CD4-positive, alpha-beta T cell treated with Interleukin-12 subunit alpha and Interleukin-12 subunit beta, for 1 hour (primary cell): ENCODE measurements at regions not wholly inside any gene's neighbourhood (a gene's known extent, or its start where the extent isn't known, plus 50 kb on each side); places are given as distances from the start of the nearest gene placed in this dataset.
"Not testable (repeated sequence)": the region's sequence is repeated elsewhere in the genome, so short reads cannot be mapped to it uniquely, and the experiment has no call there.

ENCODE experiments used
- DNase-seq: peaks from one replicate; pipeline ENCODE4 v3.0.0-alpha.2; 2020

DNA sequence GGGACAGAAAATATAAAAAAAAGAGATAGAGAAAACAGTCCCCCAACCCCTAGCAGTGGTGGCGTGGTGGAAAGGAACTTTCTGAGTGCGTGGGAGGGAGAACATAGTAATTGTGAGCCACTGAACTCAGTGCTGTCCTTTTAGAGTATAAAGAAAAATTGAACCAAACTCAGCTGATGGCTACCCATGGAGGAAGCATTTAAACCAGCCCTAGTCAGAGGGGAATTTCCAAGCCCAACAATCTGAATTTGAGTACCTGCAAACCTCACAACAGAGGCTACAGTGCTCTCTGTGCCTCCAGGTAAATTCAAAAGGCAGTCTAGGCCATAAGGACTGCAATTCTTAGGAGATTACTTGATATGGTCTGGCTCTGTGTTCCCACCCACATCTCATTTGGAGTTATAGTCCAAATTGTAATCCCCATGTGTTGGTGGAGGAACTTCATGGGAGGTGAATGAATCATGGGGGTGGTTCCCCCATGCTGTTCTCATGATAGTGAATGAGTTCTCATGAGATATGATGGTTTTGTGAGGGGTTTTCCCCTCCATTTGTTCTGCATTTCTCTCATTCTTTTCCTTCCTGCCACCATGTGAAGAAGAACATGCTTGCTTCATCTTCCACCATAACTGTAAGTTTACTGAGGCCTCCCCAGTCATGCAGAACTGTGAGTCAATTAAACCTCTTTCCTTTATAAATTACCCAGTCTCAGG is 687.8 kb downstream of the FAM181B start:
- DNase-seq = no peak

- no peak for DNase-seq
Measured at GRCh38 chr11:82043316-82043715, 690.3 kb downstream of the FAM181B start.

- DNase-seq = no peak
Measured at GRCh38 chr11:82041764-82042163, 691.9 kb downstream of the FAM181B start.

DNA sequence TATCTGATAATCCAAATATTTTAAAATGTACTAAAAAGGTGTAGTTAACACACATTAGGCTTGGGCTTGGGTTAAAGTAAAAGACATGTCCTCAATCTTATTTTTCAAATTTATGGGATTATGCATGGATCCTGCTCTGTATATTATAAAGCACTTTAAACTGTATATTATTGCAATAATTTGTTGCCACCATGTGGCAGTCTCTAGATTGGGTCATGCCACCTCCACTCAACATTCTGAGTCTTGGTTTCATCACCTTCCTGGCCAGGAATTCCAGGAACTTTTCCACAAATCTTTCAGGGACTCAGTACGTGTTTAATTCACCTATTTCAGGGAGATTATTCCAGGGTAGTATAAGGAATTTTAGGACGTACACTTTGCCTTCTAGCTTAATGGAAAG is 695.5 kb downstream of the FAM181B start:
- no peak for DNase-seq

DNA sequence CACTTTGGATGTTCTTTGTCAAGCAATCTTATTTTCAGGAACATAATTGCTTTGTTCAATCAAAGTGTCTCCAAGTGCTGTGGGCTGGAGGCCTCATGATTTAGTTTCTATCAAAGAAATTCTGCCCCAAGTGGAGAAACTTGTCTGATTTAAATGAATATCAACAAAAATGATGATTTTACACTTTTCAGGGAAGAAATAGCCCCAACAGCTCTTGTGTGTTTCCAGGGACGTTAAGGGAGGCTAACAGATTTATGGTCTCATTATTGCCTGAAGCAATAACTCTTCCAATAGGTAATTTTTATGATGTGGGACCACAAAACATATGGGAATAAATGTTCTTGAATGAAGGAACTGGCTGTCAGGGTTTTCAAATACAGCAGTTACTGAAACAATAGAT is 699.1 kb downstream of the FAM181B start:
- no peak for DNase-seq

- DNase-seq = not testable (repeated sequence)
Measured at GRCh38 chr11:82027335-82027734, 706.3 kb downstream of the FAM181B start.

DNA sequence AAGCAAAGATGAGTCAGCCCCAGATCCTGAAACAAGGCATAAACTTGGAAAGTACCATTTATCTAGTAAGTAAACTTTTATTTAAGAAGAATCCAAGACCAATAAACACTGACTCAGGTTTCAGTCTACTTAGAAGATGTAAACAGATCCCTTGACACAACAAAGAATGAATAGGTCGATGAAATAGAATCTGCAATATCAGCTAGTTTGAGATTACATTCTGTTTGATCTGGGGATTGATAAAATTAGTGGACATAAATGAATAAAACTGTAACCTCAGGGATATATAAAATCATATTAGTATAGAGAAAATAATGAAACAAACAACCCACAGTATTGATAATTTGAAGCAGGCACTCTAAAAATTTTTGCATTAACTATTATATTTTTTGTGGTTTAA is 708.9 kb downstream of the FAM181B start:
- no peak for DNase-seq

DNA sequence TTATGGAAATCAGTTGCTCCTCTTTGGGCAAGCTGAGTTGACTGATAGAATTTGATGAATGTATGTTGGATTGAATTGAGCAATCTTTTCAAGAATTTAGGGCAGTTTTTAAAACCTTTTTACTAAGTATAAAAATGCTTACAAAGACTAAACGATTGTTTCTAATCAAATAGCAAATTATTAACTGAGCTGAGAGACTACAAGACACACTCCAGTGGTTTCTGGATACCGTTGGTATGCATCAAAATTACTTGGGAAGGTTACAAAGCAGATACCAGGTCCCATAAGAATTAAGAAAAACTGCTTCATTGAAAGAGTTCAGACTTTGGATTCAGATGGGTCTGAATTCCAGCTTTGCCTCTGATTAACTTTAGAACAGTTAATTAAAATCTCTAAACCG is 721.4 kb downstream of the FAM181B start:
- DNase-seq = no peak

GRCh38 chr11:82009133-82009532 is 724.5 kb downstream of the FAM181B start:
- DNase-seq = no peak

GRCh38 chr11:82007521-82007920 is 726.1 kb downstream of the FAM181B start:
- no peak for DNase-seq

DNA sequence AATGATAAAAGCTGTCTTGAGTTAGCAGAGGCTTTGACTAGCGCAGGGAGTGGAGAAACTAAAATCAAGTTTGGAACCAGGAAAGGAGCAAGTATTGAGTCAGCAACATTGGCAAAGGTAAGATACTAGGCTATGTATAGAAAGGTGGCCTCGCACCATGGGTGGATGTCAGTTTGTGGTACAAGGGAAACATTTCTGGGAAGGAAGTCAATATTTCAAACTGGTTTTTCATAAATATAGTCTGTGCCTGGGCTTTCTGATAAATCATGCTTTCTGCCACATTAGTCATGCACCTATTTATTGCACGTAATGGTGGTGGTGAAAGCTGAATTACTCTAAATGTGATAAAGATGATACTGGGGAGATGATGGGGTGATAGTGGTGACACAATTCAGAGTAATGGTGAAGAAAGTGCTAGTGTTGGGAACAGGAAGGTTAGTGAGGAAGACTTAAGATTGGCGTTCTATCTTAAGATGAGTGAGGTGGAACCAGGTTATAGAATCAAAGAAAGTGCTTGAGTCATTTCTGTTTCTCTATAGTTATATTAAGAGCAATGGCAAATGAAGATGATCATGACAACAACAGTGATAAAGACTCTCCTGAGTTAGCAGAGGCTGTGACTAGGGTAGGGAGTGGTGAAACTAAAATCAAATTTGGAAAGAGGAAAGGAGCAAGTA is 729.0 kb downstream of the FAM181B start:
- DNase-seq = no peak

DNA sequence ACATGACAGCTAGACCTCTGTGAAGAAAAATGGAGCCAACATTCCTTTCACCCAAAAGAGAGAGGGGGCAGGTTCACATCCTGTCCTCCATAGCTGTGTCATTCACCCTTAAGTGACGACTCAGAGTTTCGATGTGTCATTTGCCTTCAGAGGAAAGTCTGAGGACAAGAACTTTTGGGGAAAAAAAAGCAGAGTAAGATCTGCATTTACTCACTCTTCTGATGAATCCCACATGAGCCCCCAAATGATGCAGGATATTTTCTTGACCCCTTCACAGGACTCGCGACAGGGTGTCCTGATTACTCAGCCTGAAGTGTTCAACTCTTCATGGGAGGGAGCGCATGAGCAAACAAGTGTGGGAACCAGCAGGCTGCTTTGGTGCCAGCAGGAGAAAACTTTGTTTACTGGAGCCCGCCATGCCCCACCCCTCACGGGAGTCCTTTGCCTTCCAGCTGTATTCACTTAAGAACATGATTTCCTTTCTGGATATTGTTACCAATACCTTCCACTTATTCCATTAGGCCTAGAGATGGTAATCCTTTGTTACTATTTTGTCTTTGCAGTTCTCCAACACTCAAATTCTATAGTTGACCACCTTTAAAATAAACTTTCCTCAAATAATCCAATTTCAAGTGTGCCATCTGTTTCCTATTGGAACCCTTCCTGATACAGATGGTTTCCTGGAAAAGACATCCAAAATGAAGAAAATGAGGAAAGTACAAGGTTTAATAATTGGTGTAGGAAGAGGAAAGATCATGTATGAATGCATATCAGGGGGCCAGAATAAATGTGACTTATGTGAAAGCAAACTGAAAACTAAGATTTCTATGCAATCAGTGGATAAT is 729.8 kb downstream of the FAM181B start:
- no peak for DNase-seq

- DNase-seq = no peak
Measured at GRCh38 chr11:82003024-82003423, 730.6 kb downstream of the FAM181B start.

GRCh38 chr11:81995889-81996288 is 737.8 kb downstream of the FAM181B start:
- no peak for DNase-seq

GRCh38 chr11:81993755-81994154 is 739.9 kb downstream of the FAM181B start:
- no peak for DNase-seq

DNA sequence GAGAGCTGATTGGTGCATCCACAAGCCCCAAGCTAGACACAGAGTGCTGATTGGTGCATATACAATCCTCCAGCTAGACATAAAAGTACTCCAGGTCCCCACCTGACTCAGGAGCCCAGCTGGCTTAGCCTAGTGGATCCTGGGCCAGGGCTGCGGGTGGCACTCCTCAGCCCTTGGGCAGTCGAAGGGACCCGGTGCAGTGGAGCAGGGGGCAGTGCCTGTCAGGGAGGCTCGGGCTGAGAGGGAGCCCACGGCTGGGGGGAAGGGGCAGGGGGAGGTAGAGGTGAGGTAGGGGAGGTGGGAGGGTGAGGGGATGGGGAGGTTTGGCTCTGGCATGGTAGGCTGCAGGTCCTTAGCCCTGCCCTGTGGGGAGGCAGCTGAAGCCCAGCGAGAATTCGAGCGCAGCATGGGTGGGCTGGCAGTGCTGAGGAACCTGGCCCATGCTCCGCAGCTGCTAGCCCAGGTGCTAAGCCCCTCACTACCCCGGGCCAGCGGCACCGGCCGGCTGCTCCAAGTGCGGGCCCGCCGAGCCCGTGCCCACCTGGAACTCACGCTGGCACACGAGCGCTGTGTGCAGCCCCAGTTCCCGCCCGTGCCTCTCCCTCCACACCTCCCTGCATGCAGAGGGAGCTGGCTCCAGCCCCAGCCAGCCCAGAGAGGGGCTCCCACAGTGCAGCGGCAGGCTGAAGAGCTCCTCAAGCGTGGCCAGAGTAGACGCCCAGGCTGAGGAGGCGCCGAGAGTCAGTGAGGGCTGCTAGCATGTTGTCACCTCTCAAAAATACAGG is 742.8 kb downstream of the FAM181B start:
- no peak for DNase-seq

DNA sequence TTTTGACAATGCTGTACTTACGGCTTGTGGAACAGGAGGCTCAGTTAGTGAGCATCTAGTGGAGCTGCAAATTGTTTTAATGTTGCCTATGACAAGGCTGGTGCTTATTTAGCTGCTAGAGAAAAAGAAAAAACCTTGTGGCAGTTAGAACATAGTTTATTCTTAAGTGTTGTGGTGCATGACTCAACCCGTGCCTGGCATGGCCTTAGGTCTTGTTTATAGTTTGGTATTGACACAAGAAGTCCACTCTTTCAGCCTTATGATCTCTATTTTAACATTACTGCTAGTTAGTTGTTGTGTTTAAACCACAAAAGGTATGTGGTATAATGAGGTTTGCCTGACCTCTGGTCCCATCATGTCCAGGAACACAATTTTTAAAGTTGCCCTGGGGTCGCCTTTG is 744.6 kb downstream of the FAM181B start:
- DNase-seq = no peak

DNA sequence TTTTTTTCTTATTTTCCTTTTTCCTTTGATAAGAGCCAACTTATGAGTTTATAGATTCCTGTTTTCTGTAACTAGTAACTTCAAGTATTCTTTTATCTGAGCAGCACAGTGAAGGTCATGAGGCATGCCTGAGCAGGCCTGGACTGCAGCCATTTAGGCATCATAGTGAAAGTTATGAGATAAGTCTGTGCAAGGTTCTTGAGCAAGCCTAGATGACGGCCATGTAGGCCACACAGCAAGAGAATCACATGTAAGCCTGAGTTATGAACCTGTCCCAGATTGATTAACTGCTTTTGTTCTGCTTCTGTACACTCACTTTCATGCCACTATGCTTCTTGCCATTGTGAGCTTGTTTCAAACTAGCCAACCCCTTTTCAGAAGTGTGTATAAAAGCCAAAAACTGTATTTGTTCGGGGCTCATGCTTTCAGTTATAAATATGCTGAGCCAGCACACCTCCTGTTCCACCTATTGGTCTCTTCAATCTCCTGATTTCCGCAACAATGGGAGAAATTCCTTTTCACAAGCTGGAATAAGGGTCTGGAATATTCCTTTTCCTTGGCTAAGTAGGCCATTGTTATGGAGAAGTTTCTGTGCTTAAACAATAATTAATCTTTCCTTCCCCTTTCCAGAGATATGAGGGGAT is 745.7 kb downstream of the FAM181B start:
- DNase-seq = no peak

- no peak for DNase-seq
Measured at GRCh38 chr11:81986556-81987161, 747.0 kb downstream of the FAM181B start.

GRCh38 chr11:81979448-81979847 is 754.2 kb downstream of the FAM181B start:
- no peak for DNase-seq

GRCh38 chr11:81975261-81975900 is 758.3 kb downstream of the FAM181B start:
- DNase-seq = no peak

GRCh38 chr11:81970886-81971285 is 762.8 kb downstream of the FAM181B start:
- DNase-seq = no peak
